Calu3 (cell line): ENCODE measurements at regions not wholly inside any gene's neighbourhood (a gene's known extent, or its start where the extent isn't known, plus 50 kb on each side); places are given as distances from the start of the nearest gene placed in this dataset.

ENCODE experiments used
- BruUV-seq: library from RNA; stranded (reverse); fragments of 400-500 nt; replicated peaks from 2 replicates; lab custom pipeline; 2021; lab: Mats Ljungman, UMichigan
- CTCF ChIA-PET: fragments of 300-600 bp; sonication (Branson Sonifier 250); formaldehyde crosslinking; loops from one replicate; lab custom pipeline; 2022; ENCODE audit warnings: antibody characterized with exemption; lab: Charles Lee
- DNase-seq: peaks from one replicate; pipeline ENCODE4 v3.0.0; 2022
- H3K27ac Mint-ChIP-seq: one replicate; pipeline ENCODE4 v1.8.0; 2022; ENCODE audit warnings: mixed read lengths; ENCODE audit not compliant: unreplicated experiment
- H3K27me3 Mint-ChIP-seq: one replicate; pipeline ENCODE4 v1.8.0; 2022; ENCODE audit warnings: mixed read lengths; ENCODE audit not compliant: unreplicated experiment
- H3K36me3 Mint-ChIP-seq: one replicate; pipeline ENCODE4 v1.8.0; 2022; ENCODE audit warnings: mild to moderate bottlenecking, moderate library complexity, mixed read lengths; ENCODE audit not compliant: insufficient read depth, unreplicated experiment
- H3K4me1 Mint-ChIP-seq: one replicate; pipeline ENCODE4 v1.8.0; 2022; ENCODE audit warnings: mild to moderate bottlenecking, low read depth, mixed read lengths; ENCODE audit not compliant: unreplicated experiment
- H3K4me3 Mint-ChIP-seq: one replicate; pipeline ENCODE4 v1.8.0; 2022; ENCODE audit warnings: mild to moderate bottlenecking, low read depth, moderate library complexity, mixed read lengths; ENCODE audit not compliant: unreplicated experiment
- H3K9me3 Mint-ChIP-seq: one replicate; pipeline ENCODE4 v1.8.0; 2022; ENCODE audit warnings: low read depth, mixed read lengths; ENCODE audit not compliant: unreplicated experiment
- intact Hi-C: fragments of 100-400 bp; cut with micrococcal nuclease; formaldehyde crosslinking; loops from one replicate; pipeline ENCODE4 v1.10.0; 2022; ENCODE audit not compliant: unreplicated experiment
- TF ChIP-seq, protein P1 (sequence below): fragments of 200-600 bp; IDR thresholded peaks from one replicate; pipeline ENCODE4 v1.8.0; 2022; ENCODE audit warnings: antibody characterized with exemption; ENCODE audit not compliant: unreplicated experiment

DNA sequence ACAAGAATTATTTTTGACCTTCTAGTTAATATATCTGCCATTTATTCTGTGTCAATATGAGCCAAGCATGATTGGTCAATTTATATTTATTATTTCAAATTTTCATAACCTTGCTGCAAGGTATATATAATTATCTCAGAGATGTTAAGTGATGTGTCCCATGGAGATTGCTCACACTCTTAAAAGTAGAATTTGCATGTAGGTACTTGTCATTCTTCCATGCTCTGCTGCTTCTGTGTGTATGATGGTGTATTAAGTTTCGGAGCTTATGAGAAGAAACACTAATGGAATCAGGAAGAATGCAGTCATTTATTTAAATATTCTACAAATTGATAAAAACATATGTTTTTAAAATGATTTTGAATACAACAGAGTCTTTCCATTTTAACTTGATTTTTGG is 586.8 kb upstream of the MIR17HG start:
- TF ChIP-seq, protein P1, sequence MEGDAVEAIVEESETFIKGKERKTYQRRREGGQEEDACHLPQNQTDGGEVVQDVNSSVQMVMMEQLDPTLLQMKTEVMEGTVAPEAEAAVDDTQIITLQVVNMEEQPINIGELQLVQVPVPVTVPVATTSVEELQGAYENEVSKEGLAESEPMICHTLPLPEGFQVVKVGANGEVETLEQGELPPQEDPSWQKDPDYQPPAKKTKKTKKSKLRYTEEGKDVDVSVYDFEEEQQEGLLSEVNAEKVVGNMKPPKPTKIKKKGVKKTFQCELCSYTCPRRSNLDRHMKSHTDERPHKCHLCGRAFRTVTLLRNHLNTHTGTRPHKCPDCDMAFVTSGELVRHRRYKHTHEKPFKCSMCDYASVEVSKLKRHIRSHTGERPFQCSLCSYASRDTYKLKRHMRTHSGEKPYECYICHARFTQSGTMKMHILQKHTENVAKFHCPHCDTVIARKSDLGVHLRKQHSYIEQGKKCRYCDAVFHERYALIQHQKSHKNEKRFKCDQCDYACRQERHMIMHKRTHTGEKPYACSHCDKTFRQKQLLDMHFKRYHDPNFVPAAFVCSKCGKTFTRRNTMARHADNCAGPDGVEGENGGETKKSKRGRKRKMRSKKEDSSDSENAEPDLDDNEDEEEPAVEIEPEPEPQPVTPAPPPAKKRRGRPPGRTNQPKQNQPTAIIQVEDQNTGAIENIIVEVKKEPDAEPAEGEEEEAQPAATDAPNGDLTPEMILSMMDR, result no peak
- H3K9me3 Mint-ChIP-seq, result no peaks in the 10 kb centered on the region
- H3K36me3 Mint-ChIP-seq, result no peaks in the 10 kb centered on the region
- no peak for DNase-seq
- CTCF ChIA-PET, result no interaction called here
- H3K4me3 Mint-ChIP-seq, result no peak overlapping the region
- H3K27ac Mint-ChIP-seq, result no peak overlapping the region
- intact Hi-C loops, result no loop called here
- H3K4me1 Mint-ChIP-seq, result no peaks in the 10 kb centered on the region
- H3K27me3 Mint-ChIP-seq, result no peaks in the 10 kb centered on the region
- no TSS peak for BruUV-seq

DNA sequence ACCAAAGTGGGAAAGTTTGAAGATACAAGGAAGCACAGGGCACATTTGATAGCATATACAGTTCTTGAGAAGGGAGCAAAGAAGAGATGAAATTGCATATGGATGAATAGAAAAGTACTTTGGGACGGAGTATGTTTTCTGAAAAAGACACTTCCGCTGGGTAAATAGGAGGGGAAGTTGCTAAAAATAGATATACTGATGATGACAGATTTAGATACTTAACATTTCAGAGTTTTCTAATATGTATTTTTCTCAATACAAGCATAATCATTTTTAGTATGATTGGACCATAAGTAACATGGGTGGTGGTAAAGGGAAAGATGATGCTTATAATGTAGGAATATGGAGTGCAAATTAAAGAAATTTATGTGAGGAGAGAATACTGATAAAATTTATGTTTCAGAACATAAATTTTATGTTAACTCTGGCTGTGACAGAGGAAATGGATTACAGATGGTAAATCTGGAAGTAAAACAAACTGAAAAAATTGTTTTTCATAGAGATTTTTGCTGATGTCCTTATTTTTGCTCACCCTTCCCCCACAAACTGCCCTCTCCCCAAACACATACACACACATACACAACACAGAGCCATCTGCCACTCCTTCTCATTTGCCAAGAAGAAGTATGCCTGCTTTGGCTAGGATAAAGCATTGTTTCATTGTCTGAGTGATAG is 583.9 kb upstream of the MIR17HG start:
- no peaks in the 10 kb centered on the region for H3K36me3 Mint-ChIP-seq
- intact Hi-C loops, result no loop called here
- no peaks in the 10 kb centered on the region for H3K9me3 Mint-ChIP-seq
- TF ChIP-seq, protein P1, result no peak
- no peak for DNase-seq
- no peak overlapping the region for H3K27ac Mint-ChIP-seq
- no peak overlapping the region for H3K4me3 Mint-ChIP-seq
- H3K4me1 Mint-ChIP-seq, result no peaks in the 10 kb centered on the region
- H3K27me3 Mint-ChIP-seq, result no peaks in the 10 kb centered on the region
- CTCF ChIA-PET, result no interaction called here
- BruUV-seq, result no TSS peak

DNA sequence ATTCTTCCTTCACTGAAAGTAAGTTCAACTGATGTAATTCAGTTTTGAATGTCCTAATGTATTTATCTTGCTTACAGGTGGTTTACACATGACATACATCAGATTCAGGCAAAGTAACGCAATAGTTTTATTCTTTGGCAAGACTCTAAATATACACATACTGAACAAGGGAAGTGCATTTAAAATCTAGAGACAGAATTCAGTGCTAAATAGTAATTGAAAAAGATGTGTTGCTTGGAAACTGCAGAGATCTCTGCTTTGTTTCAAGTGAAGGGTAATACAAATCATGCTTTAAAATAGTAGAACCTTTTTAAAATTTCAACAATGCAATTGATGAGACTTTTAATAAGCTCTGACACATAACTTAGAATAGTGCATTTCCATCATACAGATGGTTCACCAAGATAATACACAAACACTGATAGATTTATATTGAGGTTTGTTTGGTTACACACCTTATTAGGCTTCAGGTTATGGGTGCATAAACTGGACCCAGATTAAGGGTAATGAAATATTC is 581.0 kb upstream of the MIR17HG start:
- BruUV-seq, result no TSS peak
- CTCF ChIA-PET, result no interaction called here
- H3K27me3 Mint-ChIP-seq, result no peaks in the 10 kb centered on the region
- no peaks in the 10 kb centered on the region for H3K4me1 Mint-ChIP-seq
- H3K27ac Mint-ChIP-seq, result no peak overlapping the region
- intact Hi-C loops, result no loop called here
- TF ChIP-seq, protein P1, result no peak
- no peak overlapping the region for H3K4me3 Mint-ChIP-seq
- H3K9me3 Mint-ChIP-seq, result no peaks in the 10 kb centered on the region
- H3K36me3 Mint-ChIP-seq, result no peaks in the 10 kb centered on the region
- DNase-seq, result no peak

DNA sequence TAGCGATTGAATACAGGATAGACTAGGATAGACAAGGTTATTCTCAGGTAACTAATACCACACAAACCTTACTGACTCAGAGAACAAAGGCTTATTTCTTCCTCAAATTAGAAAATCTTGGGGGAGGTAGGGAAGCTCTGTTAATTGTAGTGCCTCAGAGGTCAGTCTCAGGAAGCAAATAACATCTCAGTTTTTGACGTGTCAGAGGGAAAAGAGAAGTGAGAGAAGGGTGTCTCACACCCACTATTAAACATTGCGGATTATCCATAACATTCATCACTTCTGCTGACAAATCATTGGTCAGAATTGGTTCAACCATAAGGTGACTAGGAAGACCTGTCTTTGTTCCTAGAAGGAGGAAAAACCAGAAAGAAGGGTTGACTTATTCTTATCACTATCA is 579.4 kb upstream of the MIR17HG start:
- H3K36me3 Mint-ChIP-seq, result no peaks in the 10 kb centered on the region
- no TSS peak for BruUV-seq
- intact Hi-C loops, result no loop called here
- no peak overlapping the region for H3K27ac Mint-ChIP-seq
- CTCF ChIA-PET, result no interaction called here
- TF ChIP-seq, protein P1, result no peak
- no peak for DNase-seq
- H3K4me1 Mint-ChIP-seq, result no peaks in the 10 kb centered on the region
- no peak overlapping the region for H3K4me3 Mint-ChIP-seq
- no peaks in the 10 kb centered on the region for H3K9me3 Mint-ChIP-seq
- no peaks in the 10 kb centered on the region for H3K27me3 Mint-ChIP-seq
